NCI-H345 treated with DMSO at 0.1 percent for 48 hours (cell line): ENCODE measurements at regions not wholly inside any gene's neighbourhood (a gene's known extent, or its start where the extent isn't known, plus 50 kb on each side); places are given as distances from the start of the nearest gene placed in this dataset.
"Not testable (repeated sequence)": the region's sequence is repeated elsewhere in the genome, so short reads cannot be mapped to it uniquely, and the experiment has no call there.

Source experiments
- DNase-seq: peaks from one replicate; lab custom pipeline; 2025; ENCODE audit not compliant: unreplicated experiment; lab: John Stamatoyannopoulos, UW

- not testable (repeated sequence) for DNase-seq
Measured at GRCh38 chr3:103297502-103297901, 862.7 kb downstream of the ZPLD1 start.

- no peak for DNase-seq
Measured at GRCh38 chr3:103306104-103306503, 871.3 kb downstream of the ZPLD1 start.

GRCh38 chr3:103308921-103309320, 874.1 kb downstream of the ZPLD1 start:
- DNase-seq, result no peak

GRCh38 chr3:103319912-103320311, 885.1 kb downstream of the ZPLD1 start:
- DNase-seq, result no peak

- no peak for DNase-seq
Measured at GRCh38 chr3:103337179-103337845, 902.5 kb downstream of the ZPLD1 start.

GRCh38 chr3:103341078-103341606, 906.3 kb downstream of the ZPLD1 start:
- DNase-seq, result no peak

- DNase-seq, result no peak
Measured at GRCh38 chr3:103342205-103342731, 907.5 kb downstream of the ZPLD1 start.

- DNase-seq, result no peak
Measured at GRCh38 chr3:103349760-103350159, 914.9 kb downstream of the ZPLD1 start.

GRCh38 chr3:103365467-103365866, 930.7 kb downstream of the ZPLD1 start:
- DNase-seq, result no peak

- no peak for DNase-seq
Measured at GRCh38 chr3:103367481-103367880, 932.7 kb downstream of the ZPLD1 start.

- DNase-seq, result no peak
Measured at GRCh38 chr3:103371411-103371810, 936.6 kb downstream of the ZPLD1 start.

GRCh38 chr3:103372031-103372430, 937.2 kb downstream of the ZPLD1 start:
- DNase-seq, result no peak

- no peak for DNase-seq
Measured at GRCh38 chr3:103380391-103380790, 945.6 kb downstream of the ZPLD1 start.

- DNase-seq, result no peak
Measured at GRCh38 chr3:103381296-103382079, 946.7 kb downstream of the ZPLD1 start.

- no peak for DNase-seq
Measured at GRCh38 chr3:103385961-103386656, 951.3 kb downstream of the ZPLD1 start.

- DNase-seq, result no peak
Measured at GRCh38 chr3:103388214-103388613, 953.4 kb downstream of the ZPLD1 start.

GRCh38 chr3:103389356-103389755, 954.5 kb downstream of the ZPLD1 start:
- DNase-seq, result no peak

- DNase-seq, result no peak
Measured at GRCh38 chr3:103393395-103394186, 958.8 kb downstream of the ZPLD1 start.

- DNase-seq, result no peak
Measured at GRCh38 chr3:103403191-103403590, 968.4 kb downstream of the ZPLD1 start.

GRCh38 chr3:103406320-103406850, 971.6 kb downstream of the ZPLD1 start:
- no peak for DNase-seq
